ENCODE measurements at regions not wholly inside any gene's neighbourhood (a gene's known extent, or its start where the extent isn't known, plus 50 kb on each side); places are given as distances from the start of the nearest gene placed in this dataset.

DNA sequence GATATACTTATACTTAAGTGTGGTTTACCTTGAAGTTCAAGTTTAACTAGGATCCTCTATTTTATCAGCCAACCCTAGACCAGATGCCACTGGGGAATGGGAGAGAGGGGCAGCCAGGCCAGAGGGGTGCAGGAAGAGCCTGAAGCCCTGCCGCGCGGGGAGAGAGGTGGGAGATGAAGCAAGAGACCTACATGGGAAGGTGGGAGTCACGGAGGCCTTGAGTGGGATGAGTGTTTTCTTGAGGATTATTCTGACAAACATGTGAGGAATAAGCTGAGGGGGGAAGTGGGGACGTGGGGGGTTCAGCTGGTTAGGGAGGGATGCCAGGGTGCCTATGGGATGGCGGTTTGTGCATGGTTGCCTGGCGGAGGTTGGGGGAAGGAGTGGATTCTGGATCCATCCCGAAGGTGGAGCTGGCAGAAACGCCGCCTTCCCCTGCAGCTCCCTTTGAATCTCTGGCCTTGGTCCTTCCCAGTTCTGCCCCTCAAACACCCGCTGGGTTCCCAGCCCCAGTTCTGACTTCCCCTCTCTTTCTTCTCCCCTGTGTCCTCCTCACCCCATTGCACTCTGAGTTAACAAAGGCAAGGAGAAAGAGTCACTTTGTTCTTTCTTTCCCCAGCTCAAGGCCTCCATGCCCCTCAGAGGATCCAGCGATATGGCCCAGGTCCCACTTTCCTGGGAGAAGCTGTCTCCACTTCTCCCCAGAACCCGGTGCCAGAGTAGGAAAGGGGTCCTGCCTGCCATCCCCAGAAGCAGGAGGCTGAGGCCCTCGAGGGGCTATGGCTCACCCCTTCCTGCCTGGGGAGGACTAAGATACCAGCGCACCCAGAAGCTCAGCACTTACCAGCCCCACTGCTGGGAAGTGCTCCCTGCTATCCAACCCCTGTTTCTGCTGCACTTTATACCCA lies 274.2 kb downstream of the UACA start:
- DNase-seq = no peak

DNA sequence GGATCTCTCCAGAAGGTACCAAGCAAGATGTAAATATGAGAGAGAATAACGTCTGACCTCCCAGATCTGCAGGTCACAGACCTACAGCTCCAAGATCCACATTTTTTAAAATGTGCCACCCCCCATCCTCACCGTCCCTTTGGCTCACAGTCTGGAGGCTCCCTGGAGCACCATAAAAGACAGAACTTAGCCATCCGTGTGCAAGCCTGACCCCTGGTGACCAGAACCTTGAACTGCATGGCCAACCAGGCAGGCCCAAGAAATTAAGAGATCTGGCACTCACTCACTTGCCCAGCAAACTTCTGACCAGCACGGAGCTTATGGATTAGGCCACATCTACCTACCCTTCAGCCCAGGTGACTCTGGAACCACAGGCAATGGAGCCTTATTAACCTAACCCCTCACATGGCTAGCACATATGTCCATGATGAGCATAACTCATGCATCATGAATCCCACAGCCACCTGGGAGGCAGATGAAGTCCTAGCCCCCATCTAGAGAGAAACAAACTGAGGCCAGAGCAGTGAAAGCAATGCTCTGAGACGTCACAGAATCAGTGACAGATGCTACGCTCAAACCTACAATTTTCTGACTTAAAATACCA lies 275.3 kb downstream of the UACA start:
- DNase-seq = no peak

- DNase-seq = no peak
These were observed 276.0 kb downstream of the UACA start for GRCh38 chr15:70487387-70487740.

GRCh38 chr15:70486451-70487386 lies 276.6 kb downstream of the UACA start:
- peak; percentile 87 for DNase-seq

DNA sequence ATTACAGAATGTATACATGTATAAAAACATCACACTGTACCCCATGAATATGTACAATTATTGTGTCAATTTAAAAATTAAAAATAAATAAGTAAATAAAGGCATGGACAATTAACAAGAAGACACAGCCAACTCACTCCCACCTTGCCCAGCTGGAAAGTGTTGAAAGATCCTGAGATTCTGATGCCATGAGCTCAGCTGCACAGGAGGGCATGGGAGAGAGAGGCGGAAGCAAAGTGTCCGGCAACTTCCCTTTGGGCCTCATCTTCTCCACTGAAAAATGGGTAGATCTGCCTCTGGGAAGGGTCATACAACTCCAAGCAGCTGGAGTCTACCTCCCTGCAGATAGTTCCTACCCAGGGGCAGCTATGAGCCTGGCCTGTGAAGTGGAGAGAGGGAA lies 277.3 kb downstream of the UACA start:
- DNase-seq = no peak

DNA sequence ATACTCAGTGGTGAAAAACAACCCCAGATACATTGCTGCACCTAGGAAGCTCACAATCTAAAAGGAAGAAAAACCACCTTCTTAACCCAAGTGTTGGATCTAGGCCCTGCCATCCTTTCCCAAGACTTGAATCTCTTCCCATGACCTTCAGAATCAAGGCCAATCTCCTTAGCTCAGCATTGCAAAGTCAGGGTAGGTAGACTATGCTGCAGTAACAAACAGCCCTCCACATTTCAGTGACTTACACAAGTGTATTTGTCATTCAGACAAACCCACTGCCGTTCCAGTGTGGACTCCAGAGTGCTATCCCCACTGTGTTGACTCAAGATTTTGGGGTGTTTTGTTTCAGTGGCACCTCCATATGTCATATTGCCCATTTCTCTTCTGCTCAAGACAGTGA lies 278.4 kb downstream of the UACA start:
- DNase-seq = no peak

- no peak for DNase-seq
These were observed 279.8 kb downstream of the UACA start for GRCh38 chr15:70483513-70483912.

DNA sequence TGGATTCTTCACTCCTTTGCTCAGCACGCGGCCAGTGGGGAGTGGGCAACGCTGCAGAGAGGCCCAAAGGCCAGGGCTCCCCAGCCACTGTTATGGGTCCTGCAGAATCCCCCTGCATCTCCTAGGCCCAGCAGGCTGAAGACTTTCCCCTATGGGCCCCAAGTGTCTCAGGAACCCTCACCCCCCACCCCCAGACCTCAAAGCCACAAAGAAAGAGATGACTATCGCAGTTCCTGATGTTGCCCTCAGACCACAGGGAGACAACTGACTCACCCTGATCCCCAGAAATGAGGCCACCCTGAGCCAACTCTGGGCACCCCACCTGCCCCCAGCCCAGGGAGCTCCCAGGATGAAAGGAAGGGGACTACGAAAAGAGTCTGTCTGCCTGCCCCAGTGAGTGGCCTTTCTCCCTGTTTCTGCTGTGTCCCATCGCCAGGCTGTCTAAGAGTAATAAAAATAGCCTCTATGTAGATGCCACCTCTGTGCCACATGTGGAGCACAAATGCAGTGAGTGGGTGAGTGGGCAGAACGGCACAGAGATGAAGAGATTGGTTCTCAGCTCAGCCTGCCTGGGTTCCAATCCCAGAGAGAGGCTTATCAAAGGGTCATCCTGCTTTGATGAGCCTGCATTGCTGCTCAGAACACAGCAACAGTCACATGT lies 283.0 kb downstream of the UACA start:
- no peak for DNase-seq

GRCh38 chr15:70479785-70480184 lies 283.6 kb downstream of the UACA start:
- DNase-seq = no peak

DNA sequence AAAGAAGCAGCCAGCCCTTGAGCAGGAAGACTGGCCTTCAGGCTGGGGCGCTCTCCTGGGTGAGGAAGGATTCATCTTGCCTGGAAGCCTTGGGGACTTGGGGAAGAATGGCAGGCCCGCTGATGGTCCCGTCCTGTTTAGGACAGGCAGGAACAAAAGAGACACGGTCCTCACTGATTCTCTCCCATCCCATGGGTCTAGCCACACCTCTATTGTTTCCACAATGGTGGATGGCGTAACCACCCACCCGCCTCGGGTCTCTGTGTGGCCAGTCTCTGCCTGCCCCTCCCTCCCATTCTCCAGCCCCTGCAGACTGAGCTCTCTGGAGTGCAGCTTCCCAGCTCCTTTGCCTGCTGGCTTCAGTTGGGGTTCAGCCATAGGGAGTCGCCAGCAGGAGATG lies 284.3 kb downstream of the UACA start:
- DNase-seq = no peak

GRCh38 chr15:70478251-70478990 lies 284.9 kb downstream of the UACA start:
- no peak for DNase-seq

DNA sequence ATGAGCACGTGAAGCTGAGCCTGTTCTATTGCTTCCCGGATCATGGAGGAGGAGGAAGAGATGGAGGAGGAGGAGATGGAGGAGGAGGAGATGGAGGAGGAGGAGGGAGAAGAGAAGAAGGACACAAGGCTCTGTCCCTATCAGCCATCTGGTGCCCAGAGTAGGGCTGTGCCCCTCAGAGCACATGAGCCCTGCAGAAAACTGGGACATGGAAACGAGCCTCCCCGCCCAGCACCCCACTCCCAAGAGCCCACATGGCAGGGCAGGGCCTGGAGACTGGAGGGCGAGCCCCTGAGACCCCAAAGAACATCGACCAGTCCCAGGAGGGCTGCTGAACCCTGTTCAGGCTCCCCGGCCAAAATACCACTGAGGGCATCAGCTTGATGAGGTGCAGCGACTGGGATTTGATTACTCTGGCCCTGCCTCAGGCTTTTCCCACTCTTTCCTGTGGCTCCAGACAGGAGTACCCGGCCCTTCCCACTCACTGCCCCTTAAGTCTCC lies 285.6 kb downstream of the UACA start:
- no peak for DNase-seq

DNA sequence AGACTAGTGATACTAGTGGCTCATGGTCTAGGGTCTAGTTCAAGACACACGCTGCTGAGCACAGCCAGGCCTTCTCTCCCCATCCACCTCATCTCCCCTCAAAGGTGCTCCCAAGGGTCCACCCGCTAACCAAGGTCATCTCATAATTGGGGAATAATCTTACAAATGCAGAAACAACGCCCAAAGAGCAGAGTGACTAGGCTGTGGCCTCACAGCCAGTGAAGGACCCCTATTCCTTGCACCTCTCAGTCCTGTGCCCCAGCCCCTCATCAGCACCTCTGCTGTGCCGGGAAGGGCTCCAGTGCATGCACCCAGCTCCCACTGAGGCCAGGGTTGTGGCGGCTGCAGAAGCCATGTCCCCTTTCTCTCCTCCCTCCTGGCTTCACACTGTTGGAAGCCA lies 286.9 kb downstream of the UACA start:
- DNase-seq = no peak

DNA sequence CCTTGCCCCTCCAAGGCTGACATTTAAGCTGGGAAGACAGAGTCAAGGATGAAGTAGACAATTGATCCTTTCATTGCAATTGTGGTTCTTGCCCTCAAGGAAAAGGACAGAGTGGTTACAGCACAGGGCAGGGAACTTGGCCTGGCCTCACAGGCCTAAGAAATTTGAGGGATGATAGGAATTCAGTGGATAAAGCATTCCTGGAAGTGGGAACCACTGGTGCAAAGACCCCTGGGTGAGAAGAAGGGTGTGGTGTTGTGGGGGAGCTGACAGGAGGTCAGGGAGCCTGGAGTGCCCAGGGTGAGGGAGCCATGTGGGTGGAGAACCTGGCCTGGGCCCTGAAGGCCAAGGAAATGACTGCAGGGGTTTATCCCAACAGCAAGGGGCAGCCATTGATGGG lies 287.4 kb downstream of the UACA start:
- DNase-seq = no peak

- no peak for DNase-seq
These were observed 288.0 kb downstream of the UACA start for GRCh38 chr15:70475407-70475781.

- peak; percentile 14 for DNase-seq
These were observed 288.6 kb downstream of the UACA start for GRCh38 chr15:70474471-70475406.

- no peak for DNase-seq
These were observed 289.6 kb downstream of the UACA start for GRCh38 chr15:70473581-70474370.

DNA sequence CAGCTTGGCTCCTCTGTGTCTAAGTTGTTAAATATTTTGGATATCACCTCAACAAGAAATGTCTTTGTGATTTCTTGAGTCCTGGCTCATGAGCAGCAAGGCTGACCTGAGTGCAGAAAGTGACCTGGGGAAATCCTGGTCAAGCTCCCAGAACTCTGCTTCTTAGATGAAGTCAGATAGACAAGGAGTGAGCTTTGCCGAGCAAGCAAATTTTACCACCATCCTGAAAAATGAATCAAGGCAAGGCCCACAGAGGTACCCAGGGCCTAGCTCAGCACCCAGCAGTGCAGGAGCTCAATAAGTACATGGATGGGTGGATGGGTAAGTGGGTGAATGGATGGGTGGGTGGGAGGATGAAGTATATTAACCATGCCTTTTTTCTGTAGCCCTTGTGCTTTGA lies 291.8 kb downstream of the UACA start:
- DNase-seq = no peak

DNA sequence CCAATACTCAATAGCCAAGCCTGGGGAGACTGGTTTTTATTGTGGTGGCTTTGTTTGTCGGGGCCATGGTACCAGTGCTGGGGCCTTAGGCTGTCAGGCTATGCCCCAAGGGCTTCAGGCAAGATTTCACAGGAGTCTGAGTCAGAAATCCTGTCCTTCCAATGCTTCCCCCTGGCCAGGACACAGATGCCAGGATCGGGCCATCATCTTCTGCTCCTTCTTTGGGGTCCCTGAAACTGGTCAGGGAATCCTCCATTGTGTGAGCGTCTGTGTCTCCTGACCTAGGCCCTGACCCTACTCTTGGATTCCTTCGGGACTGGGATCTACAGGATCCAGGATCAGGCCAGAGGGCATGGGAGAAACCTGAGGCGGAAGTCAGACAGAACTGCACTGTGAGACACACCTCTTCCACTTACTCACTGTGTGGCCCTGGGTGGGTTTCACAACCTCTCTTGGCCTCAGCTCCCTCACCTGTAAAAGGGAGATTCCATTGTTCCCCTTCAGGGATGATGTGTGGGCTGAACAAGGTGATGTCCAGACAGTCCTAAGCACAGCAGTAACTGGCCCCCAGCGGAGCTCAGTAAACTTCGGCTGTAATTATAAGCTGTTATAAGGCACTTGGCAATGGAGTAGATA lies 292.7 kb downstream of the UACA start:
- DNase-seq = no peak
